Parathyroid adenoma (tissue), 2 donors: ENCODE measurements at regions not wholly inside any gene's neighbourhood (a gene's known extent, or its start where the extent isn't known, plus 50 kb on each side); places are given as distances from the start of the nearest gene placed in this dataset.
"Not testable (repeated sequence)": the region's sequence is repeated elsewhere in the genome, so short reads cannot be mapped to it uniquely, and the experiment has no call there.

Experiments
- H2AFZ ChIP-seq: fragments of 300-600 bp; sonication (generic); one replicate; pipeline ENCODE4 v1.7.0; 2017; ENCODE audit warnings: antibody characterized with exemption, mild to moderate bottlenecking
- H3K27ac ChIP-seq: fragments of 300-600 bp; sonication (generic); one replicate; pipeline ENCODE4 v1.7.0; 2017
- H3K27me3 ChIP-seq: fragments of 300-600 bp; sonication (generic); one replicate; pipeline ENCODE4 v1.7.0; 2017; ENCODE audit warnings: low read length; ENCODE audit not compliant: control insufficient read depth, insufficient read depth
- H3K36me3 ChIP-seq: fragments of 300-600 bp; sonication (generic); one replicate; pipeline ENCODE4 v1.7.0; 2017; ENCODE audit warnings: low read length; ENCODE audit not compliant: control insufficient read depth, insufficient read depth
- H3K4me1 ChIP-seq: fragments of 300-600 bp; sonication (generic); one replicate; pipeline ENCODE4 v1.7.0; 2017; ENCODE audit warnings: control low read depth
- H3K4me2 ChIP-seq: fragments of 300-600 bp; sonication (generic); one replicate; pipeline ENCODE4 v1.7.0; 2017; ENCODE audit warnings: low read length
- H3K4me3 ChIP-seq: fragments of 300-600 bp; sonication (generic); one replicate; pipeline ENCODE4 v1.7.0; 2017; ENCODE audit warnings: low read depth, low read length
- H3K79me2 ChIP-seq: fragments of 300-600 bp; sonication (generic); one replicate; pipeline ENCODE4 v1.7.0; 2017; ENCODE audit warnings: control low read depth
- H3K9ac ChIP-seq: fragments of 300-600 bp; sonication (generic); one replicate; pipeline ENCODE4 v1.7.0; 2017; ENCODE audit warnings: mild to moderate bottlenecking
- H3K9me3 ChIP-seq: fragments of 300-600 bp; sonication (generic); one replicate; pipeline ENCODE4 v1.7.0; 2017; ENCODE audit warnings: low read length; ENCODE audit not compliant: control insufficient read depth
- CTCF ChIP-seq: fragments of 300-600 bp; sonication (generic); IDR thresholded peaks from one replicate; pipeline ENCODE4 v1.7.0; 2017; ENCODE audit warnings: antibody characterized with exemption, mild to moderate bottlenecking
- donor health status: primary hyperparathyroidism.

DNA sequence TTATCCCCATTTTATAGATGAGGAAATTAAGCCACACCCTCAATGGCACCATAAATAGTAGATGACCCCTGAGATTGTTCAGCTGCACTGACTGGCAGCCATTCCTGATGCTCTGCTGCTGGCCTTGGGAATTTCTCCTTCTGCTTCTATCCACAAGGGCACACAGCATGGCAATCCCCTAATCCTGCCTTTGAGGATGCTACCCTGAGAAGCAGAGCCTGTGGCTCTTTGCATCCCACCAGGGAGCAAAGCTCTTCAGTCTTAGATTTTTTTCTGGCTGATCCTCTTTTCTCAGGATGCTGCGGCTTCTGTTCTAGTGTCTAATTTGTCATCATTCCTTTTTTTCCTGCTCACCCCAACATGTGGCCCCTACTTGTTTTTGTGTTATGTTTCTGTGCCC is 114.8 kb downstream of the TMX1 start:
- H3K27me3 ChIP-seq = no peaks in the 10 kb centered on the region
- no peaks in the 10 kb centered on the region for H3K36me3 ChIP-seq
- TF ChIP-seq CTCF = no peak
- H3K27ac ChIP-seq = no peak overlapping the region
- no peak overlapping the region for H2AFZ ChIP-seq
- no peak overlapping the region for H3K4me3 ChIP-seq
- no peaks in the 10 kb centered on the region for H3K79me2 ChIP-seq
- no peaks in the 10 kb centered on the region for H3K4me1 ChIP-seq
- H3K9ac ChIP-seq = no peak overlapping the region
- no peak overlapping the region for H3K4me2 ChIP-seq
- no peaks in the 10 kb centered on the region for H3K9me3 ChIP-seq

- no peak overlapping the region for H3K4me2 ChIP-seq
- H3K79me2 ChIP-seq = no peaks in the 10 kb centered on the region
- no peak overlapping the region for H2AFZ ChIP-seq
- H3K4me3 ChIP-seq = no peak overlapping the region
- H3K36me3 ChIP-seq = no peaks in the 10 kb centered on the region
- no peaks in the 10 kb centered on the region for H3K27me3 ChIP-seq
- no peak for TF ChIP-seq CTCF
- H3K4me1 ChIP-seq = no peaks in the 10 kb centered on the region
- no peak overlapping the region for H3K9ac ChIP-seq
- no peak overlapping the region for H3K27ac ChIP-seq
- no peaks in the 10 kb centered on the region for H3K9me3 ChIP-seq
These were observed 116.3 kb downstream of the TMX1 start for GRCh38 chr14:51356381-51356780.

GRCh38 chr14:51357250-51357649 is 117.2 kb downstream of the TMX1 start:
- Histone ChIP-seq H3K9ac (no peak overlapping the region), H3K27me3 (no peaks in the 10 kb centered on the region), H3K4me3 (no peak overlapping the region), H3K79me2 (no peaks in the 10 kb centered on the region), H3K36me3 (no peaks in the 10 kb centered on the region), H3K4me2 (no peak overlapping the region), H3K9me3 (no peaks in the 10 kb centered on the region), H2AFZ (no peak overlapping the region), H3K4me1 (no peaks in the 10 kb centered on the region), H3K27ac (no peak overlapping the region)
- TF ChIP-seq CTCF = no peak

DNA sequence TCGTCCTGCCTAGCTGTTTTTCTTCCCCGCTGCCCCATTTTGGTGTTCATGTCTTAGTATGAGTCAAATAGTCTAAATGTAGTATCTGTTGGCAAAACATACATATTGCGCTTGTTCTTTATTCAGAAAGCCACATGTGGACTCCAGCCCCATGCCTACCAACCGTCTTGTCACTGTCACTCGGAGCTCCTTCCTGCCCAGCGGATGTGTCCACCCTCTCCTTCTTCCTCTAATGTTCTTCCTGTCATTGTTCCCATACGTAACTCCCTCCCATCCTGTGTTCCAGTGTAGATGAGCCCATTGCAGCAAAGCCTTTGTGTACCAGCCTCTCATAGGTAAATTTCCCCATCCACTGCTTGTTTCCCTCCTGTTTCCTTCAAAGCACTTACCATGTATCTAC is 120.5 kb downstream of the TMX1 start:
- H3K9ac ChIP-seq = no peak overlapping the region
- H2AFZ ChIP-seq = no peak overlapping the region
- TF ChIP-seq CTCF = no peak
- no peaks in the 10 kb centered on the region for H3K9me3 ChIP-seq
- no peak overlapping the region for H3K4me3 ChIP-seq
- no peak overlapping the region for H3K27ac ChIP-seq
- H3K27me3 ChIP-seq = no peaks in the 10 kb centered on the region
- no peak overlapping the region for H3K4me2 ChIP-seq
- no peaks in the 10 kb centered on the region for H3K4me1 ChIP-seq
- H3K36me3 ChIP-seq = no peaks in the 10 kb centered on the region
- H3K79me2 ChIP-seq = no peaks in the 10 kb centered on the region

- Histone ChIP-seq H3K27me3 (no peaks in the 10 kb centered on the region), H3K27ac (no peak overlapping the region), H3K4me2 (no peak overlapping the region), H3K9me3 (no peaks in the 10 kb centered on the region), H2AFZ (no peak overlapping the region), H3K36me3 (no peaks in the 10 kb centered on the region), H3K9ac (no peak overlapping the region), H3K79me2 (no peaks in the 10 kb centered on the region), H3K4me3 (no peak overlapping the region), H3K4me1 (no peaks in the 10 kb centered on the region)
- TF ChIP-seq CTCF = no peak
These were observed 125.4 kb downstream of the TMX1 start for GRCh38 chr14:51365241-51365965.

- not testable (repeated sequence) for H3K4me3 ChIP-seq, H3K27ac ChIP-seq, H3K79me2 ChIP-seq, H3K9me3 ChIP-seq, H3K9ac ChIP-seq, H2AFZ ChIP-seq, H3K36me3 ChIP-seq, H3K4me2 ChIP-seq, H3K27me3 ChIP-seq, H3K4me1 ChIP-seq
These were observed 126.4 kb downstream of the TMX1 start for GRCh38 chr14:51366460-51366859.

- not testable (repeated sequence) for H2AFZ ChIP-seq, H3K4me1 ChIP-seq, H3K27ac ChIP-seq, H3K4me2 ChIP-seq, H3K27me3 ChIP-seq, H3K9me3 ChIP-seq, H3K36me3 ChIP-seq, H3K4me3 ChIP-seq, H3K9ac ChIP-seq, H3K79me2 ChIP-seq
These were observed 127.0 kb downstream of the TMX1 start for GRCh38 chr14:51366866-51367599.
